ENCODE measurements at regions not wholly inside any gene's neighbourhood (a gene's known extent, or its start where the extent isn't known, plus 50 kb on each side); places are given as distances from the start of the nearest gene placed in this dataset.

DNA sequence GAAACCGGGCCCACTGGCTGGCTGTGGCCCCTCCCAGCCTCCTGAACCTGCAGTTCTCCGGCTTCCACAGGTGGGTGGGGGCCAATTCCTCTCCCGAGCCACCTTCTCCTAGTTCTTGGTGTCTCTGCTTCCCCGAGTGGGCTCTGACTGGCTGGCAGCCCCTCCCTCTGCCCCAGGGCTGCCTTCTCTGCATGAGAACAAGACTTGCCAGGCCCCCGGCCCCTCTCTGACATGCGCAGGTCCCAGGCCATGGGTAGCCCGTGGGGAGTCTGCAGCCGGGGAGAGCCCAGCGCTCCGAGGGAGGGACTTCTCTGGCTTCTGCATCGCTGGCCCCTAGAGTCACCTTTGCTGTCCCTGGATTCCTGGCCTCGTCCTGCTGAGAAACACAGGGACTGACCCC lies 421.7 kb downstream of the IRX2 start:
- Histone ChIP-seq H3K9ac (ENCODE audit: low read depth, low read length, poor library complexity, severe bottlenecking) (no peak overlapping the region), H3K4me3 (ENCODE audit: low read length, poor library complexity, severe bottlenecking) (no peak overlapping the region), H3K36me3 (ENCODE audit: insufficient read depth, low read length) (no peaks in the 10 kb centered on the region), H3K9me2 (replicated peaks; ENCODE audit: low read depth, low read length) (no peaks in the 10 kb centered on the region), H3K4me1 (ENCODE audit: insufficient read depth, low read length, poor library complexity, severe bottlenecking) (no peaks in the 10 kb centered on the region), H3F3A (ENCODE audit: low read depth) (no peaks in the 10 kb centered on the region), H3K4me2 (ENCODE audit: low read depth, low read length, poor library complexity, severe bottlenecking) (no peak overlapping the region), H4K20me1 (ENCODE audit: insufficient read depth, low read length, poor library complexity, severe bottlenecking) (no peaks in the 10 kb centered on the region), H3K27me3 (ENCODE audit: insufficient read depth, low read length, poor library complexity, severe bottlenecking) (no peaks in the 10 kb centered on the region), H3K79me2 (ENCODE audit: insufficient read depth, low read length) (no peaks in the 10 kb centered on the region), H3K9me3 (ENCODE audit: insufficient read depth, low read depth, low read length) (peaks cover 4% of the 10 kb centered on the region; the same call in 1 of the 2 replicates), H2AFZ (ENCODE audit: low read length) (no peak overlapping the region)
- TF ChIP-seq, protein P1, sequence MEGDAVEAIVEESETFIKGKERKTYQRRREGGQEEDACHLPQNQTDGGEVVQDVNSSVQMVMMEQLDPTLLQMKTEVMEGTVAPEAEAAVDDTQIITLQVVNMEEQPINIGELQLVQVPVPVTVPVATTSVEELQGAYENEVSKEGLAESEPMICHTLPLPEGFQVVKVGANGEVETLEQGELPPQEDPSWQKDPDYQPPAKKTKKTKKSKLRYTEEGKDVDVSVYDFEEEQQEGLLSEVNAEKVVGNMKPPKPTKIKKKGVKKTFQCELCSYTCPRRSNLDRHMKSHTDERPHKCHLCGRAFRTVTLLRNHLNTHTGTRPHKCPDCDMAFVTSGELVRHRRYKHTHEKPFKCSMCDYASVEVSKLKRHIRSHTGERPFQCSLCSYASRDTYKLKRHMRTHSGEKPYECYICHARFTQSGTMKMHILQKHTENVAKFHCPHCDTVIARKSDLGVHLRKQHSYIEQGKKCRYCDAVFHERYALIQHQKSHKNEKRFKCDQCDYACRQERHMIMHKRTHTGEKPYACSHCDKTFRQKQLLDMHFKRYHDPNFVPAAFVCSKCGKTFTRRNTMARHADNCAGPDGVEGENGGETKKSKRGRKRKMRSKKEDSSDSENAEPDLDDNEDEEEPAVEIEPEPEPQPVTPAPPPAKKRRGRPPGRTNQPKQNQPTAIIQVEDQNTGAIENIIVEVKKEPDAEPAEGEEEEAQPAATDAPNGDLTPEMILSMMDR (conservative IDR thresholded peaks at IDR 0.05; ENCODE audit: low read length) = no peak
- TF ChIP-seq EZH2phosphoT487 (IDR thresholded peaks at IDR 0.05; ENCODE audit: borderline replicate concordance) = no peak

DNA sequence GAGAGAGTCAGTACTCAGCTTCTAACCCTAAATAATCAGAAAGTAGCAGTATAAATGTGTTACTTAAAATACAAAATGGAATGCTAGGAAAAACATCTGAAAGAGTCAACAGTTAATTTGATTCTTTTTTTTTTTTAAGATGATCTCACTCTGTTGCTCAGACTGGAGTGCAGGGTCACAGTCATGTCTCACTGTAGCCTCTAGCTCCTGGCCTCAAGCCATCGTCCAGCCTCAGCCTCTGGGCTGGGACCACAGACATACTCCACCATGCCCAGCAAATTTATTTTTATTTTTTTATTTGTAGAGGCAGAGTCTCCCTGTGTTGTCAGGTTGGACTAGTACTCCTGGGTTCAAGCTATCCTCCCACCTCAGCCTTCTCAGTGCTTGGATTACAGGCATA lies 424.9 kb downstream of the IRX2 start:
- H4K20me1 ChIP-seq (ENCODE audit: insufficient read depth, low read length, poor library complexity, severe bottlenecking) = no peaks in the 10 kb centered on the region
- no peaks in the 10 kb centered on the region for H3K9me2 ChIP-seq (replicated peaks; ENCODE audit: low read depth, low read length)
- no peaks in the 10 kb centered on the region for H3K27me3 ChIP-seq (ENCODE audit: insufficient read depth, low read length, poor library complexity, severe bottlenecking)
- no peak overlapping the region for H3K9ac ChIP-seq (ENCODE audit: low read depth, low read length, poor library complexity, severe bottlenecking)
- H3K36me3 ChIP-seq (ENCODE audit: insufficient read depth, low read length) = no peaks in the 10 kb centered on the region
- H3K4me2 ChIP-seq (ENCODE audit: low read depth, low read length, poor library complexity, severe bottlenecking) = no peak overlapping the region
- no peaks in the 10 kb centered on the region for H3K79me2 ChIP-seq (ENCODE audit: insufficient read depth, low read length)
- no peaks in the 10 kb centered on the region for H3F3A ChIP-seq (ENCODE audit: low read depth)
- H2AFZ ChIP-seq (ENCODE audit: low read length) = no peak overlapping the region
- no peak overlapping the region for H3K4me3 ChIP-seq (ENCODE audit: low read length, poor library complexity, severe bottlenecking)
- TF ChIP-seq, protein P1 (conservative IDR thresholded peaks at IDR 0.05; ENCODE audit: low read length) = no peak
- no peak for TF ChIP-seq EZH2phosphoT487 (IDR thresholded peaks at IDR 0.05; ENCODE audit: borderline replicate concordance)
- H3K4me1 ChIP-seq (ENCODE audit: insufficient read depth, low read length, poor library complexity, severe bottlenecking) = no peaks in the 10 kb centered on the region
- H3K9me3 ChIP-seq (ENCODE audit: insufficient read depth, low read depth, low read length) = peaks cover 4% of the 10 kb centered on the region; the same call in 1 of the 2 replicates

DNA sequence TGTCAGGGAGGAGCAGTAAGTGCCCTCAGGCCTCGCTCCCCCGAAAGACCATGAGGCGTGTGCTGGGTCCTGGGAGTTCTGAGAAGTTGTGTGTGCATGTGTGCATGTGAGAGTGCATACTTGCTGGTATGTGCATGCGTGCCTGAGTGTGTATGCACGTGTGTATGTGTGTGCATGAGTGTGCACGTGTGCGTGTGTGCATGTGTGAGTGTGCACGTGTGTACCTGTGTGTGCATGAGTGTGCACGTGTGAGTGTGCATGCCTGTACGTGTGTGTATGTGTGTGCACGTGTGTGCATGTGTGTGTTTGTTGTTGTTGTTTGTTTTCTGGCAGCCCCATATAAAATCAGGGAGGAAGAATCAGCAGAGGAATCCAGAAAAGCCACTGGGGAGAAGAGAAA lies 426.7 kb downstream of the IRX2 start:
- H3K36me3 ChIP-seq (ENCODE audit: insufficient read depth, low read length) = no peaks in the 10 kb centered on the region
- TF ChIP-seq, protein P1 (conservative IDR thresholded peaks at IDR 0.05; ENCODE audit: low read length) = no peak
- no peak for TF ChIP-seq EZH2phosphoT487 (IDR thresholded peaks at IDR 0.05; ENCODE audit: borderline replicate concordance)
- no peak overlapping the region for H3K9ac ChIP-seq (ENCODE audit: low read depth, low read length, poor library complexity, severe bottlenecking)
- no peaks in the 10 kb centered on the region for H3K9me2 ChIP-seq (replicated peaks; ENCODE audit: low read depth, low read length)
- H3K4me1 ChIP-seq (ENCODE audit: insufficient read depth, low read length, poor library complexity, severe bottlenecking) = no peaks in the 10 kb centered on the region
- H3F3A ChIP-seq (ENCODE audit: low read depth) = no peaks in the 10 kb centered on the region
- H3K79me2 ChIP-seq (ENCODE audit: insufficient read depth, low read length) = no peaks in the 10 kb centered on the region
- H4K20me1 ChIP-seq (ENCODE audit: insufficient read depth, low read length, poor library complexity, severe bottlenecking) = no peaks in the 10 kb centered on the region
- no peak overlapping the region for H3K4me2 ChIP-seq (ENCODE audit: low read depth, low read length, poor library complexity, severe bottlenecking)
- H3K9me3 ChIP-seq (ENCODE audit: insufficient read depth, low read depth, low read length) = peaks cover 4% of the 10 kb centered on the region; the same call in 1 of the 2 replicates
- H3K27me3 ChIP-seq (ENCODE audit: insufficient read depth, low read length, poor library complexity, severe bottlenecking) = no peaks in the 10 kb centered on the region
- H3K4me3 ChIP-seq (ENCODE audit: low read length, poor library complexity, severe bottlenecking) = no peak overlapping the region
- no peak overlapping the region for H2AFZ ChIP-seq (ENCODE audit: low read length)

Data from Loucy (cell line).